NOMO-1 treated with DMSO at 0.1 percent for 48 hours (cell line): ENCODE measurements at regions not wholly inside any gene's neighbourhood (a gene's known extent, or its start where the extent isn't known, plus 50 kb on each side); places are given as distances from the start of the nearest gene placed in this dataset.

Experiments used
- DNase-seq: peaks from one replicate; lab custom pipeline; 2025; ENCODE audit not compliant: unreplicated experiment; lab: John Stamatoyannopoulos, UW

- DNase-seq: no peak
Measured at GRCh38 chr11:119798656-119799055, 69.7 kb upstream of the NECTIN1 start.

DNA sequence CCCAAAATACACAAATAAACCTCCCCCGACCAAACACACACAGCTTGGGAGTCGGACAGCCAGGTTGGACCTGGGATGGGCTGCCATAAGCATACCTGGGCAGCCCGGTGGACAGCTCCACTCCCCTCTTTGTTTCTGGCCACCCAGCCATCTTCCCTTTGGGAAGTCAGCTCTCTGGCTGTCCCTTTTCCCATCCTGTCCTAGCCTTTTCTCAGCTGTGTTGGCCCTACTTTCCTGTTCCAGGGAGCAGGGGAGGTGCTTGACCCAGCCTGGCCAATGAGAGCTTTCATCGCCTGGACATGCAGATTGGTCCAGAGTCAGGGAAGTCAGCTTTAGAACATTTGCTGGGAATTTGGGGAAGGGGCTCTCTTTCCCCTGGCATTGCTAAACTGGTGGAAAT, 68.7 kb upstream of the NECTIN1 start:
- DNase-seq: no peak

- no peak for DNase-seq
Measured at GRCh38 chr11:119797123-119797611, 68.2 kb upstream of the NECTIN1 start.

- DNase-seq: no peak
Measured at GRCh38 chr11:119796363-119797060, 67.5 kb upstream of the NECTIN1 start.

DNA sequence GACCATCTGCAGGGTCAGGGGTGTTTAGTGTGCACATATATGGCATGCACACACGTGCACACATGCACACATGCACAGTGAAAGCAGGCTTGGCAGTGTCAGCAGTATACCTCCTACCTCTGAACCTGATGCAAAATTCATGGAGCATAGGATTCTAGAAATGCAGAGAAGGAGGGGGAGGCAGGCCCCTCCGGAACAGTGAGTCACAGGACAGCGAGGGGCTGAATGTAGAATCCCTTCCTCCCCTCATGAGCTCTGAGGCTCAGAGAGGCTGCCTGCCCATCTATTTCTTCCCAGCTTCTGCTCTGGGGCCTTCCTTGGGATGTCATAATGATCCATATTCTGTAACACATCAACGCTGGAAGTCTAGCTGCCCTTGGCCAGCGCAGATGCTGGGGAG, 66.7 kb upstream of the NECTIN1 start:
- DNase-seq: no peak

- DNase-seq: no peak
Measured at GRCh38 chr11:119795231-119795630, 66.2 kb upstream of the NECTIN1 start.

GRCh38 chr11:119794756-119795155, 65.8 kb upstream of the NECTIN1 start:
- no peak for DNase-seq

DNA sequence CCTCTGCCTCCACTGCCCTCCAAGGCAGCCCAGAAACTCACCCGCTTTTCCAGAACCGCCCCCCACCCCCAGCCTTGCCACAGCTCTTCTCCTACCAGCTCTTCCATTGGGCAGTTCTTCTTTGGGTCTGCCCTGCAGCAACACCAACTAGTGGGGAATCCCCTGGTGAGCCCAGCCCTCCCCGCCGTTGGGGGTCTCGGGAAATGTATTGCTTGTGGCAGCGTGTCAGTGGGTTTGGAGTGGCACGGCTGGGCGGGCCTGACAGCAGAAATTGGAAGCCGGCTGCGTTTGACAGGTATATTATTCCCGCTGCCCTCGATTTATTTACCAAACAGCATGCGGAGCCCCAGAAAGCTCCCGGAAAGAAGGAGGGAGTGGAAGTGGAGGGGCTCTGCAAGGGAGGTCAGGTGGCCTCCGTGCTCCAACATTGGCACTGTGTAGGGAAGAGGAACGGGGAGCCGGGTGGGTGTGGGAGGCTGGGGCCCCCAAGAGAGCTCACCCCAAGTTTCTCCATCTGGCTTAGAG, 65.2 kb upstream of the NECTIN1 start:
- no peak for DNase-seq

DNA sequence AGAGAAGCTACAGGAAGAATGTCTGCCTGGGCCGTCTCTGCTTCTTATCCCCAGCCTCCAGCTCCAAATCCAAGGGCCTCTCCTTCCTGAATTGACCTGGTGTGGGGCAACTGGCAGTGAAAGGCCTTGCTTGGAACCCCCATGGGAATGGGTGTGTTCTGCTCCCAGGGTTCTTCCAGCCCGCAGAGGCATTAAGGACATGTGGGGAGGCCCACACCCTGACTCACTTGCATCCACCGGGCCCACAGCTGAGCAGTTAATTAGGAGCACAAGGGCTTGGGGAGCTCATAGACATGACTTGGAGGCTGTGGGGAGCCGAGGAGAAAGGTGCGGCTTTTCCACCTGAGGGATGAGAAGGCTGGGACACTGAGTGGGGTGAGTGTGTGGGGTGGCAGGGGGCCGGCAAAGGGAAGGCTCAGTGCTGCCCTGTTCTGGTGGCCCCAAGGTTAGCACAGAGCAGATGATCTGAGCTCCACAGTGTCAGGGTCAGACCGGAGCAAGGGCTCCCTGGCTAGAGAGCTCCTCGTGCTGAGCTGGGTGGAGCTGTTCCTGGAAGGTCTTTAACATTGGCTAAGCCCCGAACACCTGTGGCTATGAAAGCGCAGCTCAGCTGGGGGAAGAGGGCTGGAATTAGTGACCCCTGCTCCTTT, 64.5 kb upstream of the NECTIN1 start:
- DNase-seq: no peak

DNA sequence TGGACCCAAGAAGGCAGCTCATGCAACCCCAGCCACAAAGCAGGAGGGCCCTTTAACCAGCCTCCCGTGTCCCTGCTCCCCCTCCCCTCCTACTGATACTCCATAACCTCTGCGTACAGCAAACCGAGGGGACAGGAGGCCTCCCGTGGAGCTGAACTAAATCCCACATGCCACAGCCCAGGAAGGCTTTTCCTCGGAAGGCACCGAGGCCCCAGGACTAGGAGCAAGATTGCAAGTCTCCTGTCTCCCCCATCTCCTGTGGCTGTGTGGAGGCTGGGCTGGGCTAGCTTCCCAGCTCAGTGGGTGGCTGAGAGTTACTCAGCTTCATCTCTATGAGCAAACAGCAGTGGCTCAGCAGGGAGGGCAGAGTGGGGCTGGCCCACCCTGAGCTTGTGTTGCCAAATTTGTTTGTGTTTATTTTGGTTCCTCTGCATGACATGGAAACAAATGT, 62.7 kb upstream of the NECTIN1 start:
- DNase-seq: no peak

GRCh38 chr11:119791047-119791446, 62.0 kb upstream of the NECTIN1 start:
- DNase-seq: no peak

DNA sequence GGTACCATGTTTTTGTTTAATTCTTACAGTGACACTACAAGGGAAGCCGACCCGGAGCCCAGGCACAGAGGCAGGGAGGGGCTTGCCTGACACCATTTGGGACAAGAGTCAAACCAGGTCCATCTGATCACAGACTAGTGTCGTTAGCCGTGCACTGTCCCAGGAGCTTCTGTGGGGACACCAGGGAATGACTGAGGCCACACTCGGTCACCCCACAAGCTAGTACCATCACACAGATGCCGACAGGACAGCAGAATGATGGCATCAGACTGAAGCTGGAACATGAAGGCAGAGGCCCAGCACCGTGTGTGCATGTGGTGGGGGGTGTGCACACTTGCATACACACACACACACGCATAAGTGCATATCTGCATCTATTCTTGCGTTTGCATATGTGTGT, 61.5 kb upstream of the NECTIN1 start:
- no peak for DNase-seq

- no peak for DNase-seq
Measured at GRCh38 chr11:119789766-119790407, 60.9 kb upstream of the NECTIN1 start.

DNA sequence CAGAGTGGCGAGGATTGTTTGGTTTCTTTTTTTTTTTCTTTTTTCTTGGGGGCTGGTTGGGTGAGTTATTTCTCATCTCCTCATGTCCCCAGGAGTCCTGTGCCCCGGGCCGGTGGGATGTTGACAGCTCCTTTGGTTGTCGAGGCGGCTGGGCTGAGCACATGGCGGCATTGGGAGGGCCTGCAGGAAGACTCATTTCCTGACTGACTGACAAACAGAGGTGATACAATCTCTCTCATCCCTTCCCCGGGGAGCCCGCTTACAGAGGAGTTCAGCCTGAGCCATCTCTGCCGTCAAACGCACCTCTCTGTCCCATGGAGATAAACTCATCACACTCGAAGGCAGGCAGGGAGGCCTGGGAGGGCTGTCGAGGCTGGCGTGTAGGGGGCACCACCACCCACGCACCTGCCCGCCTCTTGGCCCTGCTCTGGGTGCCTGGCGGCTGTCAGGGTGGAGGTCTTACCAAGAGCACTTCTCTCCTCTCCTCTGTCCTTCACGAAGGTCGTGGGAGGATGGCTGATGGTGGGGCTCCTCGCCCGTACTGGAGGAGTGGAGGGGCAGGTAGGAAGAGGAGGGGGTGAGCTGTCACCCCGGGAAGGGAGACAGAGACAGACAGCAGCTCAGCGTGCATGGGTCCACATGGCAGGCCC, 60.0 kb upstream of the NECTIN1 start:
- no peak for DNase-seq

DNA sequence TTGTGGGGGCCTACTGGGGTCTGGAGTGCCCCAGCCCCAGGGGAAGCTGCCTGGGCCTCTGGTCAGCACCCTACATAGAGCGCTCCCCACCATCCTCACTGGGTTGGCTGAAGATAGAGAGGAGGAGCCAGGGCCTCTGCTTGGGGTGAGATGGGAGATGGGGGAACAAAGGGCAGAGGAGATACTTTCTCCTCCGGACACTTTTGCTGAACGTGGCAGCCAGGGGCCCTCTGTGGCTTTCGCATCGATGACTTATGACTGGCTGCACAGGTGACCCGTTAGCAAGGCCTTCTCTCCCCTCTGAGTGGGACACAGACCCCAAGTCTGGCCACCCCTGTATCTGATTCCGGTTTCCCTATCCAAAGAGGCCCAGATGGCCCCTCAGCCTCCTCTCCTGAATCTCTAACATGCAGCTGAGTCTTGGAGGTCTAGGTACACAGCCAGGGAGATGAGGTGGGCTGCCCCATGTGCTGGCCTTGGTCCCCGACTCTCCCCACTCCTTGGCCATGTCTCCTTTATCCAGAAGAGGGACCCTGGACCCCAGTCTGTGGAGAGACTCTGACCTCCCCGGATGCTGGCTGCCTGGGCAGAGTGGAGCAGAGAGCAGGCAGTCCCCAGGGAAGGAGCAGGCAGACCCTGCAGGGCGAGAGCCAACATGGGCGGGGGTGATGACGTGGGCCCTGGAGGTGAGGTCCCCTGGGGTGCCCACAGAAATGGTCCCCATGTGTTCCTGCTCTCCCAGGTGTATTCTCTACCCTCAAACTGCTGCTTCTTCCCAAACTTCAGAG, 59.3 kb upstream of the NECTIN1 start:
- DNase-seq: no peak

GRCh38 chr11:119787074-119787461, 58.1 kb upstream of the NECTIN1 start:
- no peak for DNase-seq

GRCh38 chr11:119786431-119787073, 57.6 kb upstream of the NECTIN1 start:
- no peak for DNase-seq

DNA sequence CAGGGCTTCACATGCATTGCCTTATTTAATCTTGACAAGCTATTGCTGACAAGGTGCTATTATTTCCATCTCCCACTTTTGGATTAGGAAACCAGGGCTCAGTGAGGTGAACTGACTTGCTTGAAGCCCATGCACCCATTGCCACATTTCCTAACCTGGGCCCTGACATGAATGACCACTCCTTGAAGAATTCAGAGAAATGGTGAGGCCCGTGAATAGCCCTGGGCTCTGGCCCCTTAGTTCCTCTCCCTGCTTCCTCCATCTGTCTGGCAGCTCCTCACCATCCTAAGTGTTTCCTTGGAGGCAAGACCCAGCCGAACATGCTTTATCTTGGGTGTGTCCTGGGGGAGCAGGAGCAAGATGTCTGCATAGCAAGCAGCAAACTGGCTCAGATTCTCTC, 56.1 kb upstream of the NECTIN1 start:
- DNase-seq: no peak

DNA sequence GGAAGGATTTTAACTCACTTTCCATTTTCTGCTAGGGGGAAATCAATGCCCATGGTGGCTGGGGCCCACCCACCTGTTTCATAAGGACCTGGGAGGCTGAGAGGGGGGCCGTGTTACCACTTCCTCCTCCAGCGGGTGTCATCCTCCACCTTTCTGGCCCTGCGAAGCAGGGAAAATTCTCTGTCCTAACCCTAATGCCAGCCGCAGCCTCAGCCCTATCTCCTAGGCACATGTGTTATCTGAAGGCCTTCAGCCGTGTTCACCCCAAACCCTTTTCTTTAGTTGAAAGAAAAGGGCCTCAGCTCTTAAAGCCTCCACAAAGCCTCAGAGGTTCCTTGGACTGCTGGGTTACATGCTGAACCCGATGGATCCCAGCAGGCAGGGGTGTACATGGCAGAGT, 55.4 kb upstream of the NECTIN1 start:
- no peak for DNase-seq
